ENCODE measurements at regions not wholly inside any gene's neighbourhood (a gene's known extent, or its start where the extent isn't known, plus 50 kb on each side); places are given as distances from the start of the nearest gene placed in this dataset.

- DNase-seq (ENCODE audit: low read depth) = no peak
Measured at GRCh38 chr2:226030369-226030768, 630.9 kb downstream of the NYAP2 start.

GRCh38 chr2:226023946-226024345 lies 624.4 kb downstream of the NYAP2 start:
- DNase-seq (ENCODE audit: low read depth) = no peak

- DNase-seq (ENCODE audit: low read depth) = no peak
Measured at GRCh38 chr2:226023383-226023782, 623.9 kb downstream of the NYAP2 start.

GRCh38 chr2:226020956-226021355 lies 621.4 kb downstream of the NYAP2 start:
- no peak for DNase-seq (ENCODE audit: low read depth)

- DNase-seq (ENCODE audit: low read depth) = no peak
Measured at GRCh38 chr2:226020176-226020575, 620.7 kb downstream of the NYAP2 start.

GRCh38 chr2:226018641-226019040 lies 619.1 kb downstream of the NYAP2 start:
- no peak for DNase-seq (ENCODE audit: low read depth)

GRCh38 chr2:226017537-226017936 lies 618.0 kb downstream of the NYAP2 start:
- no peak for DNase-seq (ENCODE audit: low read depth)

GRCh38 chr2:226017107-226017506 lies 617.6 kb downstream of the NYAP2 start:
- no peak for DNase-seq (ENCODE audit: low read depth)

- DNase-seq (ENCODE audit: low read depth) = no peak
Measured at GRCh38 chr2:226011716-226012450, 612.4 kb downstream of the NYAP2 start.

GRCh38 chr2:226002438-226002837 lies 602.9 kb downstream of the NYAP2 start:
- no peak for DNase-seq (ENCODE audit: low read depth)

GRCh38 chr2:226001716-226002115 lies 602.2 kb downstream of the NYAP2 start:
- no peak for DNase-seq (ENCODE audit: low read depth)

- DNase-seq (ENCODE audit: low read depth) = no peak
Measured at GRCh38 chr2:225999692-226000091, 600.2 kb downstream of the NYAP2 start.

- DNase-seq (ENCODE audit: low read depth) = no peak
Measured at GRCh38 chr2:225998653-225999052, 599.1 kb downstream of the NYAP2 start.

- no peak for DNase-seq (ENCODE audit: low read depth)
Measured at GRCh38 chr2:225998116-225998515, 598.6 kb downstream of the NYAP2 start.

- no peak for DNase-seq (ENCODE audit: low read depth)
Measured at GRCh38 chr2:225996462-225996828, 596.9 kb downstream of the NYAP2 start.

GRCh38 chr2:225995796-225996461 lies 596.4 kb downstream of the NYAP2 start:
- no peak for DNase-seq (ENCODE audit: low read depth)

GRCh38 chr2:225994748-225995405 lies 595.4 kb downstream of the NYAP2 start:
- no peak for DNase-seq (ENCODE audit: low read depth)

- no peak for DNase-seq (ENCODE audit: low read depth)
Measured at GRCh38 chr2:225993430-225993829, 593.9 kb downstream of the NYAP2 start.

GRCh38 chr2:225989809-225990208 lies 590.3 kb downstream of the NYAP2 start:
- DNase-seq (ENCODE audit: low read depth) = no peak

- DNase-seq (ENCODE audit: low read depth) = no peak
Measured at GRCh38 chr2:225980372-225980771, 580.9 kb downstream of the NYAP2 start.

- DNase-seq (ENCODE audit: low read depth) = no peak
Measured at GRCh38 chr2:225971433-225971832, 571.9 kb downstream of the NYAP2 start.

- no peak for DNase-seq (ENCODE audit: low read depth)
Measured at GRCh38 chr2:225948903-225949302, 549.4 kb downstream of the NYAP2 start.

- no peak for DNase-seq (ENCODE audit: low read depth)
Measured at GRCh38 chr2:225938991-225939390, 539.5 kb downstream of the NYAP2 start.

Data from stimulated activated CD8-positive, alpha-beta memory T cell treated with anti-CD3 and anti-CD28 coated beads, Interleukin-12 subunit alpha, Interleukin-12 subunit beta, amount 100 ng/mL, for 4 hours (primary cell).